ENCODE measurements at regions not wholly inside any gene's neighbourhood (a gene's known extent, or its start where the extent isn't known, plus 50 kb on each side); places are given as distances from the start of the nearest gene placed in this dataset.
"Not testable (repeated sequence)": the region's sequence is repeated elsewhere in the genome, so short reads cannot be mapped to it uniquely, and the experiment has no call there.

GRCh38 chr1:157437296-157437695, 115.0 kb downstream of the FCRL5 start:
- peaks cover 29% of the 10 kb centered on the region for H3K27me3 ChIP-seq (ENCODE audit: control insufficient read depth, low read length)
- no peaks in the 10 kb centered on the region for H3K4me1 ChIP-seq (ENCODE audit: control insufficient read depth, low read length)
- H3K79me2 ChIP-seq (ENCODE audit: control insufficient read depth, low read length) = no peaks in the 10 kb centered on the region
- H3K4me3 ChIP-seq (ENCODE audit: low read length) = no peak overlapping the region
- TF ChIP-seq, protein P1, sequence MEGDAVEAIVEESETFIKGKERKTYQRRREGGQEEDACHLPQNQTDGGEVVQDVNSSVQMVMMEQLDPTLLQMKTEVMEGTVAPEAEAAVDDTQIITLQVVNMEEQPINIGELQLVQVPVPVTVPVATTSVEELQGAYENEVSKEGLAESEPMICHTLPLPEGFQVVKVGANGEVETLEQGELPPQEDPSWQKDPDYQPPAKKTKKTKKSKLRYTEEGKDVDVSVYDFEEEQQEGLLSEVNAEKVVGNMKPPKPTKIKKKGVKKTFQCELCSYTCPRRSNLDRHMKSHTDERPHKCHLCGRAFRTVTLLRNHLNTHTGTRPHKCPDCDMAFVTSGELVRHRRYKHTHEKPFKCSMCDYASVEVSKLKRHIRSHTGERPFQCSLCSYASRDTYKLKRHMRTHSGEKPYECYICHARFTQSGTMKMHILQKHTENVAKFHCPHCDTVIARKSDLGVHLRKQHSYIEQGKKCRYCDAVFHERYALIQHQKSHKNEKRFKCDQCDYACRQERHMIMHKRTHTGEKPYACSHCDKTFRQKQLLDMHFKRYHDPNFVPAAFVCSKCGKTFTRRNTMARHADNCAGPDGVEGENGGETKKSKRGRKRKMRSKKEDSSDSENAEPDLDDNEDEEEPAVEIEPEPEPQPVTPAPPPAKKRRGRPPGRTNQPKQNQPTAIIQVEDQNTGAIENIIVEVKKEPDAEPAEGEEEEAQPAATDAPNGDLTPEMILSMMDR (IDR thresholded peaks at IDR 0.05; ENCODE audit: low read depth, low read length, poor library complexity, severe bottlenecking) = no peak
- TF ChIP-seq EZH2phosphoT487 (IDR thresholded peaks at IDR 0.05; ENCODE audit: borderline replicate concordance, low read length) = no peak
- H3K9me3 ChIP-seq (ENCODE audit: control insufficient read depth, insufficient read depth, low read length) = no peaks in the 10 kb centered on the region
- H3F3A ChIP-seq (ENCODE audit: control insufficient read depth, insufficient read depth) = no peaks in the 10 kb centered on the region
- H3K27ac ChIP-seq (ENCODE audit: low read depth, low read length) = no peak overlapping the region
- H3K9me2 ChIP-seq (replicated peaks; ENCODE audit: control insufficient read depth, low read length) = no peaks in the 10 kb centered on the region
- no peaks in the 10 kb centered on the region for H4K20me1 ChIP-seq (ENCODE audit: control insufficient read depth, insufficient read depth, low read depth, low read length)
- no peak overlapping the region for H3K4me2 ChIP-seq (ENCODE audit: low read length)
- no peaks in the 10 kb centered on the region for H3K36me3 ChIP-seq (ENCODE audit: control insufficient read depth, low read length)

DNA sequence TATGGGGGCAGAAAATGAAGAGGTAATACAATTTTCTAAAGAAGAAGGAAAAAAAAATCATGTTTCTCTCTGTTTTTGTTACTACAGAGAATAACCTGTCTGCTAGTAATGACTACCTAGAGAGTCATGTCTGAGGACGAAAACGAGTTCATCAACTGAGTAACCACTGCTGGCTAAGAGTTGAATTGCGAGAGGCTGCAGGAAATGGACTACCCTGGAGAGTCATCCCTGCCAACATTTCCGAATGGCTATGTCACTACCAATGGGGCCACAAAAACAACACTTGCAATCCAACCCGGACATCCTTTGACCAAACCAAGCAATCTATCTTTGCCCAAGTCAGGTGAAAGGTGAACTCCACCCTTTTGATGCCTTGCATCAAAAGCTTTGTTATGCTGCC, 120.6 kb downstream of the FCRL5 start:
- peaks cover 33% of the 10 kb centered on the region for H3K27me3 ChIP-seq (ENCODE audit: control insufficient read depth, low read length)
- no peak overlapping the region for H3K27ac ChIP-seq (ENCODE audit: low read depth, low read length)
- no peaks in the 10 kb centered on the region for H3K9me3 ChIP-seq (ENCODE audit: control insufficient read depth, insufficient read depth, low read length)
- no peaks in the 10 kb centered on the region for H3K79me2 ChIP-seq (ENCODE audit: control insufficient read depth, low read length)
- no peaks in the 10 kb centered on the region for H4K20me1 ChIP-seq (ENCODE audit: control insufficient read depth, insufficient read depth, low read depth, low read length)
- no peaks in the 10 kb centered on the region for H3F3A ChIP-seq (ENCODE audit: control insufficient read depth, insufficient read depth)
- H3K9me2 ChIP-seq (replicated peaks; ENCODE audit: control insufficient read depth, low read length) = no peaks in the 10 kb centered on the region
- H3K4me2 ChIP-seq (ENCODE audit: low read length) = no peak overlapping the region
- no peak overlapping the region for H3K4me3 ChIP-seq (ENCODE audit: low read length)
- no peaks in the 10 kb centered on the region for H3K36me3 ChIP-seq (ENCODE audit: control insufficient read depth, low read length)
- TF ChIP-seq EZH2phosphoT487 (IDR thresholded peaks at IDR 0.05; ENCODE audit: borderline replicate concordance, low read length) = no peak
- TF ChIP-seq, protein P1 (IDR thresholded peaks at IDR 0.05; ENCODE audit: low read depth, low read length, poor library complexity, severe bottlenecking) = no peak
- H3K4me1 ChIP-seq (ENCODE audit: control insufficient read depth, low read length) = no peaks in the 10 kb centered on the region

DNA sequence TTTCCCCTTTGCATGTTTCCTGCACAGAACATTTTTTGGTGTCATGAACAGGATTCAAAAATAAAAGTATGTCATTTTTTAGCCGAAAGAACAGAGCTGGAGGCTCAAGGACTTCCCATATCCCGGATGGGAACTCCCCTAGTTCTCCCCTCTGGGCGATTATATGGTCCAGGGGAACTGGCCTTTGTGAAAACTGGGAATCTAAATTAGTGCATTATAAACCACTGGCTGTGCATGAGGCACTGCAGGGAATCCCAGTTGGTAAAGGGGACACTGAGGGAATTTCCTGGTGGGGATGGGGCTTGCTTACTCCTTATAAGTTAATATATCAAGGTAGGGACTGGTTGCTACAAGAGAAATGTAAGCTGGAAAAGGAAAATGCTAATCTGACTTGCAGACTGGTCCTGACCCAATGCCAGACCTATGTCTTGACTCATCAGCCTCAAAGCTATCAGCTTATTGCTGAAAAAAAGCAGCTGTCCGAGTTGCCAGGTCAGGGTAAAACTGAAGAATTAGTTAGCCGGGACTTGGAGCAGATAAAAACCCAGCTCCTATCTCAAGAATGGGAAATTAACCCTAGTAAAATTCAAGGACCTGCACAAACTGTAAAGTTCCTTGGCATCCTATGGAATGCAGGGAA, 122.6 kb downstream of the FCRL5 start:
- Histone ChIP-seq H3K79me2 (ENCODE audit: control insufficient read depth, low read length) (no peaks in the 10 kb centered on the region), H3K4me1 (ENCODE audit: control insufficient read depth, low read length) (no peaks in the 10 kb centered on the region), H3F3A (ENCODE audit: control insufficient read depth, insufficient read depth) (no peaks in the 10 kb centered on the region), H3K27me3 (ENCODE audit: control insufficient read depth, low read length) (peaks cover 18% of the 10 kb centered on the region), H3K4me2 (ENCODE audit: low read length) (no peak overlapping the region), H4K20me1 (ENCODE audit: control insufficient read depth, insufficient read depth, low read depth, low read length) (no peaks in the 10 kb centered on the region), H3K4me3 (ENCODE audit: low read length) (no peak overlapping the region), H3K9me3 (ENCODE audit: control insufficient read depth, insufficient read depth, low read length) (no peaks in the 10 kb centered on the region), H3K9me2 (replicated peaks; ENCODE audit: control insufficient read depth, low read length) (no peaks in the 10 kb centered on the region), H3K36me3 (ENCODE audit: control insufficient read depth, low read length) (no peaks in the 10 kb centered on the region), H3K27ac (ENCODE audit: low read depth, low read length) (no peak overlapping the region)
- TF ChIP-seq, protein P1 (IDR thresholded peaks at IDR 0.05; ENCODE audit: low read depth, low read length, poor library complexity, severe bottlenecking) = no peak
- no peak for TF ChIP-seq EZH2phosphoT487 (IDR thresholded peaks at IDR 0.05; ENCODE audit: borderline replicate concordance, low read length)

DNA sequence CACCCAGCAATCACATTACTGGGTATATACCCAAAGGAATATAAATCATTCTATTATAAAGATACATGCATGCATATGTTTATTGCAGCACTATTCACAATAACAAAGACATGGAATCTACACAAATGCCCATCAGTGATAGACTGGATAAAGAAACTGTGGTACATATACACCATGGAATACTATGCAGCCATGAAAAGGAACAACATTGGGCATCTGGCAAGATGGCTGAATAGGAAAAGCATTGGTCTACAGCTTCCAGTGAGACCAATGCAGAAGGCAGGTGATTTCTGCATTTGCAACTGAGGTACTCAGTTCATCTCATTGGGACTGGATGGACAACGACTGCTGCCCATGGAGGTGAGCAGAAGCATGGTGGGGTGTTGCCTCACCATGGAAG, 128.6 kb downstream of the FCRL5 start:
- not testable (repeated sequence) for H3K4me3 ChIP-seq (ENCODE audit: low read length); H3K27me3 ChIP-seq (ENCODE audit: control insufficient read depth, low read length); H4K20me1 ChIP-seq (ENCODE audit: control insufficient read depth, insufficient read depth, low read depth, low read length); H3K9me3 ChIP-seq (ENCODE audit: control insufficient read depth, insufficient read depth, low read length); H3K4me2 ChIP-seq (ENCODE audit: low read length); H3K9me2 ChIP-seq (replicated peaks; ENCODE audit: control insufficient read depth, low read length); H3K4me1 ChIP-seq (ENCODE audit: control insufficient read depth, low read length); H3F3A ChIP-seq (ENCODE audit: control insufficient read depth, insufficient read depth); H3K27ac ChIP-seq (ENCODE audit: low read depth, low read length); H3K79me2 ChIP-seq (ENCODE audit: control insufficient read depth, low read length); H3K36me3 ChIP-seq (ENCODE audit: control insufficient read depth, low read length)
